ENCODE measurements at regions not wholly inside any gene's neighbourhood (a gene's known extent, or its start where the extent isn't known, plus 50 kb on each side); places are given as distances from the start of the nearest gene placed in this dataset.

DNA sequence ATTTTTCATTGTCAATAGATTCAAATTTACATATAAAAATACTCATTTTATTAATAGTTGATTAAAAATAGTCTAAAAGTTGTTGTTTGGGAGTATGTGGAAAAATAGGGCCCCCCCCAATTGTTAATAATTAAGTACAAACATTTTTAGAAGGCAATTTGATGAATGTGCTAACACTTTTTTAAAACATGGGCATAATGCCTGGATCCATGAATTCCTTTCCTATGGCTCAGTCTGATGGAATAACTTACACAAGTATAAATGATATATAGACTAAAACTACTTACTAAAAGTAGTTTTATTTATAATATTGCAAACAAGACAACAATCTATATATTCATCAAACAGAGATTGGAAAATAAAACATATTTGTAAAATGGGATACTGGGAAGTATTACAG, 247.2 kb upstream of the LRRN1 start:
- no peak for DNase-seq (ENCODE audit: low spot score)
- ATAC-seq (ENCODE audit: low FRiP score), result no peak
- TF ChIP-seq, protein P1, sequence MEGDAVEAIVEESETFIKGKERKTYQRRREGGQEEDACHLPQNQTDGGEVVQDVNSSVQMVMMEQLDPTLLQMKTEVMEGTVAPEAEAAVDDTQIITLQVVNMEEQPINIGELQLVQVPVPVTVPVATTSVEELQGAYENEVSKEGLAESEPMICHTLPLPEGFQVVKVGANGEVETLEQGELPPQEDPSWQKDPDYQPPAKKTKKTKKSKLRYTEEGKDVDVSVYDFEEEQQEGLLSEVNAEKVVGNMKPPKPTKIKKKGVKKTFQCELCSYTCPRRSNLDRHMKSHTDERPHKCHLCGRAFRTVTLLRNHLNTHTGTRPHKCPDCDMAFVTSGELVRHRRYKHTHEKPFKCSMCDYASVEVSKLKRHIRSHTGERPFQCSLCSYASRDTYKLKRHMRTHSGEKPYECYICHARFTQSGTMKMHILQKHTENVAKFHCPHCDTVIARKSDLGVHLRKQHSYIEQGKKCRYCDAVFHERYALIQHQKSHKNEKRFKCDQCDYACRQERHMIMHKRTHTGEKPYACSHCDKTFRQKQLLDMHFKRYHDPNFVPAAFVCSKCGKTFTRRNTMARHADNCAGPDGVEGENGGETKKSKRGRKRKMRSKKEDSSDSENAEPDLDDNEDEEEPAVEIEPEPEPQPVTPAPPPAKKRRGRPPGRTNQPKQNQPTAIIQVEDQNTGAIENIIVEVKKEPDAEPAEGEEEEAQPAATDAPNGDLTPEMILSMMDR (IDR thresholded peaks at IDR 0.05), result no peak

- DNase-seq (ENCODE audit: low spot score) (no peak), ATAC-seq (ENCODE audit: low FRiP score) (no peak)
- TF ChIP-seq, protein P1 (IDR thresholded peaks at IDR 0.05), result no peak
Measured at GRCh38 chr3:3545360-3545759, 253.9 kb upstream of the LRRN1 start.

- TF ChIP-seq, protein P1 (IDR thresholded peaks at IDR 0.05), result no peak
- no peak for ATAC-seq (ENCODE audit: low FRiP score)
- DNase-seq (ENCODE audit: low spot score), result no peak
Measured at GRCh38 chr3:3538451-3538850, 260.8 kb upstream of the LRRN1 start.

GRCh38 chr3:3532508-3532907, 266.7 kb upstream of the LRRN1 start:
- DNase-seq (ENCODE audit: low spot score) (no peak), ATAC-seq (ENCODE audit: low FRiP score) (no peak)

GRCh38 chr3:3531476-3531875, 267.8 kb upstream of the LRRN1 start:
- DNase-seq (ENCODE audit: low spot score) (no peak), ATAC-seq (ENCODE audit: low FRiP score) (no peak)
- TF ChIP-seq, protein P1 (IDR thresholded peaks at IDR 0.05), result no peak

More at GRCh38 chr3:3532508-3532907, 266.7 kb upstream of the LRRN1 start:
- TF ChIP-seq, protein P1 (IDR thresholded peaks at IDR 0.05), result no peak

GRCh38 chr3:3519266-3519665, 280.0 kb upstream of the LRRN1 start:
- no peak for DNase-seq (ENCODE audit: low spot score)
- TF ChIP-seq, protein P1 (IDR thresholded peaks at IDR 0.05), result no peak
- no peak for ATAC-seq (ENCODE audit: low FRiP score)

DNA sequence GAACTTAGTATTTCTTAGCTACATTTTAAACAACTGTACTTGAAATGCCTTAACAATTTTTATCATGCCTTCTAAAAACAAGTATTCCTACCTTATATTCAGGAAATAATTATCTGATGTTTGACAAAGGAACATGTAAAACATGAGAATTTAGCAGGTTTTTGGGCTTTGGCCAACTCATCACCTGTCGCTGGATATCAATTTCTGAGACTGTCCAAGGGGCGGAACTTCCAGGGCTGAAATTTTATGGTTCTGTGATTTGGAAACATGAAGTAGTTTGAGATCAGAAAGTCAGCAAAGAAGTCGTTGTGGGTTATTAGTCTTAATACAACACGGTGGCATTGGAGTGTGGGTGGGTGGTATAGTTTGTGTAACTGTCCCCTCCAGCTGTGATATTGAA, 282.2 kb upstream of the LRRN1 start:
- no peak for DNase-seq (ENCODE audit: low spot score)
- TF ChIP-seq, protein P1 (IDR thresholded peaks at IDR 0.05), result no peak
- no peak for ATAC-seq (ENCODE audit: low FRiP score)

All from omental fat pad (tissue), 3 donors.